ENCODE measurements at regions not wholly inside any gene's neighbourhood (a gene's known extent, or its start where the extent isn't known, plus 50 kb on each side); places are given as distances from the start of the nearest gene placed in this dataset.

DNA sequence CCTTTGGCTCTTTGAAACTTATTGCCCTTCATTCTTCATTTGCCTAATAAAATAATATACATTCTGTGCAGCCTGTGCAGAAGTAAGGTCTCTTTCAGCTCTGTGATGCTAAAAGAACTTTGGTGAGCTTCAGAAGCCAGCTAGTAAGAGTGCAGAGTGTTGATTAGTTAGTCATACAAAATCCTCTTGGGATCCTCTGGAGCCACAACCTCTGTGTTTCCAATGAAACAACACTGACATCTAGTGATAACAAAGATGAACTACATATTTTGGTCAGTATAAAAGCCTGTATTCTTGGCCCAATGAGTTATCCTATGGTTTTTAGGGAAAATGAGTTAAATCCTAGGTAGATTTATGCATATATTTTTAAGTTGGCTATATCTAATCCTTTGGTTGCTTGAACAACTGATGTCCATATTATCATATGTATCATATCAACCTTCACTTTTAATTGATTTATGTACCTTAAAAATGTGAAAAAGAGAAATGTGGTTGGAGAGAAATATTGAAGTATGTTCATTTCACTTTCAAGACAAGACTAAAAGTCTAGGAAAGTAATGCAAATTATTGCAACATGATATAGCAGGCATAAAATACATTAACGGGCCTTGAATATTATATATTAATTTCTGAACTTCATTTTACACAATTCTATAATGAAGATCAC is 158.4 kb downstream of the KLHL28 start:
- TF ChIP-seq POLR2AphosphoS5 (IDR thresholded peaks at IDR 0.05; ENCODE audit: low read depth, low read length) (no peak), POLR2A (IDR thresholded peaks at IDR 0.05; ENCODE audit: low read depth, low read length) (no peak), TAF1 (IDR thresholded peaks at IDR 0.05; ENCODE audit: borderline replicate concordance, low read depth, low read length) (no peak)
